ENCODE measurements at regions not wholly inside any gene's neighbourhood (a gene's known extent, or its start where the extent isn't known, plus 50 kb on each side); places are given as distances from the start of the nearest gene placed in this dataset.

- DNase-seq: no peak
- no peak for TF ChIP-seq CTCF (IDR thresholded peaks at IDR 0.05)
- intact Hi-C loops (cut with DNase I; ENCODE audit: low total_unique reads): no loop called here
- H3K27ac ChIP-seq: no peak overlapping the region
- H3K27me3 ChIP-seq: no peaks in the 10 kb centered on the region
- H3K9me3 ChIP-seq: no peaks in the 10 kb centered on the region
- no peaks in the 10 kb centered on the region for H3K4me1 ChIP-seq
- no peaks in the 10 kb centered on the region for H3K36me3 ChIP-seq
- H3K4me3 ChIP-seq: no peak overlapping the region
Measured at GRCh38 chr3:117476572-117476971, 767.0 kb downstream of the TUSC7 start.

DNA sequence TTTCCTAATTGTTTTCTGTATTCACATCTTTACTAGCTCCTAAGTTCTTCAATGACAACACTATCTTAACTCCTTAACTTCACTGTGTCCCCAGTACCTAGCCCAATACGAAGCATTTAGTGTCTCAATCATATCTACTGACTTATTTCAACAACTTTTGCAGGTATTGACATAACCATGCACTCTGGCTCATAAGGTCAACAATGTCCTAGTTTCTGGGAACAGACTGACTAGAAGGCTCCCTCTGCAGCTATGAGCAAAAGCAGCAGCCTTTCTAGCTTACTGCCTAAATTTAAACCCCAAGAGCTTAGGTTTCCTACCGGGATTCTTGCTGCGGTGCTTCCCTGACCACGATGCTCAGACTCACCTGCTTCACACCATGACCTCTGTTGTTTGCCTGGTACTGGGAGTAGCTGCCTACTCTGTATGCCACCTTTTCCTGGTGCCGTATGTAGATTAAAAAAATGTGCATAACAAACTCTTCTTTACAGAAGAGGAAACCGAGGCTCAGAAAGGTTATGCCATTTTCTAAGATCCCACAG, 767.7 kb downstream of the TUSC7 start:
- no peak overlapping the region for H3K27ac ChIP-seq
- no peak for TF ChIP-seq CTCF (IDR thresholded peaks at IDR 0.05)
- no peaks in the 10 kb centered on the region for H3K36me3 ChIP-seq
- H3K4me3 ChIP-seq: no peak overlapping the region
- intact Hi-C loops (cut with DNase I; ENCODE audit: low total_unique reads): no loop called here
- H3K27me3 ChIP-seq: no peaks in the 10 kb centered on the region
- H3K9me3 ChIP-seq: no peaks in the 10 kb centered on the region
- no peak for DNase-seq
- H3K4me1 ChIP-seq: no peaks in the 10 kb centered on the region

DNA sequence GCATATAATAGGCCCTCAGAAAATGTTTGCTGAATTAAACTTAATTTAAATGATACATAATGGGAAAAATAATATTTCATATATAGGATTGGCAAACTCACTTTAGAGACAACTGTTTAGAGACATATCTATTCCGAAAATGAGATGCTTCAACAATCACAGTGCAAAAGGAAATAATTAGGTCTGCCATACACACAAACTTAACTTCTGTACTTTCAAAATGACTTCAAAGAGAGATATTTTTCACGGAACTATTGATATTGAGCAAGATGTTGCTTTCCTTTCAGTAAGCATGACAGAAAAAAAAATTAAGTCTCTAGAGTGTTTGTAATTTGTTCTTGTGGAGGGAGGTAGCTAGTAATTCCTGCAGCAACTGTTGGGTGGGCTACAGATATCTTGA, 769.5 kb downstream of the TUSC7 start:
- Histone ChIP-seq H3K27me3 (no peaks in the 10 kb centered on the region), H3K9me3 (no peaks in the 10 kb centered on the region), H3K4me1 (no peaks in the 10 kb centered on the region), H3K27ac (no peak overlapping the region), H3K36me3 (no peaks in the 10 kb centered on the region), H3K4me3 (no peak overlapping the region)
- no peak for DNase-seq
- no peak for TF ChIP-seq CTCF (IDR thresholded peaks at IDR 0.05)
- intact Hi-C loops (cut with DNase I; ENCODE audit: low total_unique reads): no loop called here

DNA sequence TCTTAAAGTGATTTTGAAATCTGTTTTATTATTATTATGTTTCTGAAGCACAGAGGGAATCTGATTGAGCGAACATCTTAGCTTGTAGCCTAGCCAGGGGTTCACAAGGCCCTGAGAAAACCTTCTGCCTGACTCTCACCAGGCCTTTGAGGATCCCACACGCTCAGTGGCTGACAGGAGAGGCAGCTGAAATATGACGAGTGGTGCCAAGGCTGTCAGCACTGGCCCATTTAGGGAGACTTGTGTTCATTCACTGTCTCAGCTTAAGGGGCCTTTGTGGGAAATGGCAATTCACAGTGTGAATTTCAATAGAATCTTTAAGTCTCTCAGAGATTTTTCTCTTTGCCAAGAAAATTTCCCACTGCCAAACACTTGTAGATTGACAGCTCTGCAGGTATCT, 770.9 kb downstream of the TUSC7 start:
- H3K4me3 ChIP-seq: no peak overlapping the region
- H3K27me3 ChIP-seq: no peaks in the 10 kb centered on the region
- intact Hi-C loops (cut with DNase I; ENCODE audit: low total_unique reads): no loop called here
- no peak overlapping the region for H3K27ac ChIP-seq
- no peak for TF ChIP-seq CTCF (IDR thresholded peaks at IDR 0.05)
- H3K9me3 ChIP-seq: no peaks in the 10 kb centered on the region
- H3K4me1 ChIP-seq: no peaks in the 10 kb centered on the region
- H3K36me3 ChIP-seq: no peaks in the 10 kb centered on the region
- no peak for DNase-seq

GRCh38 chr3:117480972-117481371, 771.4 kb downstream of the TUSC7 start:
- intact Hi-C loops (cut with DNase I; ENCODE audit: low total_unique reads): no loop called here
- Histone ChIP-seq H3K9me3 (no peaks in the 10 kb centered on the region), H3K27ac (no peak overlapping the region), H3K36me3 (no peaks in the 10 kb centered on the region), H3K4me3 (no peak overlapping the region), H3K4me1 (no peaks in the 10 kb centered on the region), H3K27me3 (no peaks in the 10 kb centered on the region)
- no peak for TF ChIP-seq CTCF (IDR thresholded peaks at IDR 0.05)
- DNase-seq: no peak

GRCh38 chr3:117483839-117484238, 774.3 kb downstream of the TUSC7 start:
- no peak for DNase-seq
- H3K36me3 ChIP-seq: no peaks in the 10 kb centered on the region
- intact Hi-C loops (cut with DNase I; ENCODE audit: low total_unique reads): no loop called here
- no peak for TF ChIP-seq CTCF (IDR thresholded peaks at IDR 0.05)
- H3K27ac ChIP-seq: no peak overlapping the region
- H3K4me1 ChIP-seq: no peaks in the 10 kb centered on the region
- no peaks in the 10 kb centered on the region for H3K9me3 ChIP-seq
- H3K4me3 ChIP-seq: no peak overlapping the region
- no peaks in the 10 kb centered on the region for H3K27me3 ChIP-seq
